GM03348 (cell line): ENCODE measurements at regions not wholly inside any gene's neighbourhood (a gene's known extent, or its start where the extent isn't known, plus 50 kb on each side); places are given as distances from the start of the nearest gene placed in this dataset.
A peak's percentile ranks its signal among the peaks of the same experiment; 100 is the strongest.
"Not testable (repeated sequence)": the region's sequence is repeated elsewhere in the genome, so short reads cannot be mapped to it uniquely, and the experiment has no call there.

Experiments
- DNase-seq: peaks from one replicate; pipeline ENCODE4 v3.0.0; 2012; ENCODE audit warnings: low spot score

DNA sequence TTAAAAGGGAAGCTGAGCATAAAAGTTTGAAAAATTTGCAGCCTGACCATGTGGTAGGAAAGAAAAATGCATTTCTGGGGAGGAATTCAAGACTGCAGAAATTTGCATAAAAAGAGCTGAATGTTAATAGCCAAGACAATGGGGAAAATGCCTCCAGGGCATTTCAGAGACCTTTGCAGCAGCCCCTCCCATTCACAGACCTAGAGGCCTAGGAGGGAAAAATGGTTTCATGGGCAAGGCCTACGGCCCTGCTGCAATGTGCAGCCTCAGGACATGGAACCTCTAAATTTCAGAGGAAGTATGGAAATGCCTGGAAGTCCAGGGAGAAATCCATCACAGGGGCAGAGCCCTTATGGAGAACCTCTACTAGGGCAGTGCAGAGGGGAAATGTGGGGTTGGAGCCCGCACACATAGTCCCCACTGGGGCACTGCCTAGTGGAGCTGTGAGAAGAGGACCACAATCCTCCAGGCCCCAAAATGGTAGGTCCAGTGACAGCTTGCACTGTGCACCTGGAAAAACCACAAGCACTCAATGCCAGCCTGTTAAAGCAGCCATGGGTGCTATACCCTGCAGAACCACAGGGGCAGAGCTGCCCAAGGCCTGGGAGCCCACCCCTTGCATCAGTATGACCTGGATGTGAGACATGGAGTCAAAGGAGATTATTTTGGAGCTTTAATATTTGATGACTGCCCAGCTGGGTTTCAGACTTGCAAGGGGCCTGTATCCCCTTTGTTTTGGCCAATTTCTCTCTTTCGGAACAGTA lies 243.8 kb downstream of the DNAJB9 start:
- no peak for DNase-seq

DNA sequence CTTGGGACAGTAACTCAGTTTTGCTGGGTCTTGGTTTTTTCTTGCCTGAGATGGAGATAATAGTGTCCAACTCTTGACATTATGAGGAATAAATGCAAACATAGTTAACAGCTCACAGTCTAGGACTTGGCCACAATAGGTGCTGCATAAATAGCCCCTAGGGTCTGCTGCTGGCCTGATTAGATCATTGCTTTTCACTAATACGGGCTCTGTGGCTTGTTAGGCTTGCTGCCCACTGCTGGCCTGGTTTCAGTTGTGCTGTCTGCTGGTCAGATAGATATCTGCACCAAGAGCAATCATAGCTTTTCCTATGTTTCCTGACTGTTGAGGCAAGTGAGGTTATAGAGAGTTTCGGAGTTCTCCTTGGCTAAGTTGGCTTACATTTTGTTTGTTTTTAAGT lies 246.1 kb downstream of the DNAJB9 start:
- no peak for DNase-seq

DNA sequence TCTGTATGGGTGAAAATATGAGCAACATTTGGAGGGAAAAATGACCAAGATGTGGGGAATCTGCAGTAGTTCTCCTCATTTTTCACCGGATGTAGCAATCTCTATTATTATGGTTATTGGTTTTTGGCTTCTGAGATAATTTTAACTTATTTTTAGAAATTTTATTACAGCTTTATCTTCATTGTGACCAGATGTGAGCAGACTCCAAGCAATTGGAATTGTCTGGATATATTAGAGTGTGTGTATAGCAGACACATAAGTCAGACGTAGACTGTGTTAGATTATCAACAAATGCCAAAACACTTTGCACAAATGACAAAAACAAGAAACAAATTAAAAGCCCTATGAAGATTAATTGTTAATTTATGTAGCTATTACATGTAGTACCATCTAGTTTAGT lies 249.1 kb downstream of the DNAJB9 start:
- no peak for DNase-seq

DNA sequence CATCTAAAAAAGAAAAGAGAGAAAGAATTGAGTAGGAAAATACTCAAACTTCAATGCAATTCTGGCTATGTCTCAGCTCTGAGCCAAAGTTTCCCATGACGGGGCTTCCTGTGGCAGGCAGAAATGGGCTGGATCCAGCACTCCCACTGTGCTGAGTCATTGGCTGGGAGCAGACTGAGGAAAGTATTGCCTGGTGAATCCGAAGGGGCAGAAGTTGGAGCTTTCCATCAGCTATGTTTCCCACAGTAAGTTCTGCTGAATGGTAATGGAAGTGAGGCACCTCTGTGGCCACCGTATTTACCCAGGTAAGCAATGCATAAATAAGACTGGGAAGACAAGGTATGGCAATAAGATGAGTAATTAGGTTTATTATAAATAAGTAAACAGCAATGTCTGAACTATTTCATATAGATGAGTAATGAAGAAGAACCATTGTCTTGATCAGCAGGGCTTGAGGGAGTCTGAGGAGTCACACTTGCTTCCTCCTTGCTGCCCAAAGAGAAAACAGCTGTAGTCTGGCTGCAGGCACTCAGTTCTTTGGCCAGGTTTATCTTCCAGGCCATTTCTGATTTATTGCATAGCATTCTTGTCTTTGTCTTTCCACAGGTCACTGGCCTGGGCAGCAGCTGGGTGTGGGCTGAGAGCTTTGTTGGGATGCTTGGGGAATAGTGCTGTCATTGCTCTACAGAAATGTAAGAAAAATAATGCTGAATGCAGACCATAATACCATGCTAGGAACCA lies 255.3 kb downstream of the DNAJB9 start:
- DNase-seq = peak; percentile 2

DNA sequence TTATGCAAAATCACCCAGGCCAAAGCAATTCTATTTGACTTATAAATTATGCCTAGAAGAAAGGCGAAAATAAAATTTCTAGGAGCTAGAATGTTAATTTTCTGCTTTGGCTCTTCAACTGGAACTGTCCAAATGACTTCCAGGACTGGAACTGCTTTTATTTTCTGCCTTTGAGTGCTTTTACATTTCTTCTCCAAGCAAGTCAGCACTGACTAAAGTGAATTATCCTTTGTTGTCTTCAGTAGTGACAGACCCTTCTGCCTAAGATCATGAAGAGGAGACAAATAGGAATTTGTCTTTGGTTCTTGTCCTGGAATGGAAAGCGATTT lies 255.9 kb downstream of the DNAJB9 start:
- no peak for DNase-seq

DNA sequence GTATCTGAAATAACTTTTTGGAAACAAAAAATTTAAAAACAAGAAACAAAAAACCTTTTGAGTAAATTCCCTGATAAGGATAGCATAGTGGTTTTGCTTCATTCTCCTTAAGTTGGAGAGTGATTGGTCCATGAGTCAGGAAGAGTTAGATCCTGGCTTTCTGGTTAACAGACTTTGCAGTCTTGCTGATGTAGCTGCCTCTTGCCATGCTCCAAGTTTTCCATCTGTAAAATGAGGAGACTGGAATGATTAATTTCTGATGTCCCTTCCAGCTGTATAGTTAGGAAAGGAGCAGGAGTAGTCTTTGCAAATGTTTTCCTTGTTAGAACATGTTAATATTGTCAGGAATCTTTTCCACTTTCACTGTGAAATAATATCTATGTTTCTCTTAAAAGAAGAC lies 266.6 kb downstream of the DNAJB9 start:
- no peak for DNase-seq

DNA sequence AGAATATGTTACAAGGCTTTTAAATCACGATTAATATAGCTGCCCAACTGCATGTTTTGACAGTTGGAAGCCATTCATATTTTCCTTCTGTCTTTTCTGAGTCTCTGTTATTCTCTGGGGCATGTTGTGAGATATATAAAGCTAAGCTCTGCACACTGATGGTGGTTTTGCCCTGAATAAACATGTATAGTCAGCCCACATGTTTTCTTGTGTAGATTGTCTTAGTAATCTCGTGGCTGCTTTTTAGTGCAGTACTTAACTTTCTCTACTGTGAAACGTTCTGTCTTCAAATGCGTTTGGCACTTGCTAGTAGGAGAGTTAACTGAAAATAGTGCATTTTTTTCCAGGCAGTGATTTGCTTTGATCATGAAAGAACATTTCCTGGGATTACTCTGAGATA lies 268.5 kb downstream of the DNAJB9 start:
- no peak for DNase-seq

DNA sequence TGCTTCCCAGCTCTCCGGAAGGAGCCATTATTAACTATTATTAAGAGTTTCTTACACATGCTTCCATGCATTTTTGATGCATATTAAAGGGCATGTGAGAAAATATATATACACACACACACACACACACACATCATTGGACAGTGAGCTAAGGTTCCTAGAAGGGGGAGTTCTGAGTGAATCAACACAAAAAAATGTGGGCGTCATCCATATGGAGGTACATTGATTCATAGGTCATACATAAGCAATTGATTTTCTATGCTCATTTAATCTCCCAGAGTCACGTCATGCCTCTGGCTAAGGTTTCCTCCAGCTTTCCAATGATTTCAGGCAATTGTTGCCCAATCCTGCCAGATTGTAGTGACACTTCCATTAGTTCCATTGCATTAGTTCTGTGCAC lies 269.4 kb downstream of the DNAJB9 start:
- no peak for DNase-seq

DNA sequence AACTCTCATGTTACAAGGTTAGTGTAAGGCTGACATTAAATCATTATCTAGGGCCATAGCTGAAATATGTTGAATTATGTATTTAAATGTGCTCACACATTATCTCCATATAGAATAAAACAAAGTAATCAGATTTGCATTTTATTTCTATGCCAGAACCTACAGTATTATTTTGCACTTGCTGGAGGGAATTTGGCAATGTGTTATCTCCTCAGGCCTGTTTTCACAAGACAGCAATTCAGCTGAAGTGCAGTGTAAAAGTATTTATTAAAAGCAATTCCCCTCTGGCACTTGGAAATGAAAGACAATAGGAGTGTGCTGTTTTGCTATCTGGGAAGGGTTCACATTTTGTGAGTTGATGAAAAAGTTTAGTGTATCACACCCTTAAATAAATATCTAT lies 276.3 kb downstream of the DNAJB9 start:
- DNase-seq = no peak

DNA sequence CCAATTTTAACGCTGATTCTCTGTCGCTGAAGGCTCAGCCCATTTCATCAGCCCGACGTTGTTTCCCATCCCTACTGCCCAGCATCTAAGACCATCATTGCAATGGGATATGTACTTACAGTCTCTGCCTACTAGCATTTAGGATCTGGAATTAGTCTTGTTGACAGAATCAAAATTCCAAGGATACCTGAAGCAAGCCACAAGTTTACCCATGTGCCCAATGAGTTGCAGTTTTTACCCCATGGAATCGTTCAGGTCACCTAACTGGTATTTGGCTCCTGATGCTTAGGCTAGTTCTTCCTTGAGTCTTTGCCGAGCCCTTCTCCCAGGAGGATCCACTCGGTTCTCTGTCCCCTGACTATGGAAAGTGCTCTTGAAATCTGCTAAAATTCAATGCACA lies 276.8 kb downstream of the DNAJB9 start:
- no peak for DNase-seq

DNA sequence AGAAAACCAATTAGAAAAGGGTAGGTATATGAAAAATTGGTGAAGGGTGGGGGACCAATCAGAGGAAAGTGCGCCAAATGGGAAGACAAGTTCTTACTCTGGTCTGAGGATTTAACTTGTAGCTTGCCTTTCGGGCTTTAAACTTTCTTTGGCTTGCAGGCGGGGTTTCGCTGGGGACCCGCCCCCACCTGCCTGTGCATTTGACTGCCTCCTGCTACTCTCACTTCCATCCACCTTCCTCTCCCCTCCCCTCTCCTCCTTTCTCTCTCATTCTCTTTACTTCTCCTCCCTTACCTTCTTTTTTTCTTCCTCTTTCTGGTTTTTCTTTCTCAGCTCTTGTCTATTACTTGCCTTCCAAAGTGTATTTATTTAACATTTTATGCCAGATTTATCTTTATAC lies 278.8 kb downstream of the DNAJB9 start:
- no peak for DNase-seq

DNA sequence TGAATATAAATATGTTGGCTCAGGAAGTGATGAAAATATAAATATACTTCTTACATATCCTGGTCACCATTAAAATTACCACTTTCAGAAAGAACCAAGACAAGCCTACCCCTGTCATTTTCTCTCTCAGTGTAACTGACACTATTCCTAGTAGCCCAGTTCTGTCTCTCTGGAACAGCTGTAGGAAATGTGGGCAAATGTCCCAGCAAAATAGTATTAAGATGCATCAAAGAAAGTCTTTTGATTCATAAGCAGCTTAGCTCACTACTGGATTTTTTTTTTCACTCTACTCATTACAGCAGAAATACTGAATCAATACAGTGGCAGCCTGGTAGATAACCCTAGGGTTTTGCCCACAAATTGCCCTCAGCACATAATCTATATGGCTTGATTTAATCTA lies 290.9 kb downstream of the DNAJB9 start:
- no peak for DNase-seq

DNA sequence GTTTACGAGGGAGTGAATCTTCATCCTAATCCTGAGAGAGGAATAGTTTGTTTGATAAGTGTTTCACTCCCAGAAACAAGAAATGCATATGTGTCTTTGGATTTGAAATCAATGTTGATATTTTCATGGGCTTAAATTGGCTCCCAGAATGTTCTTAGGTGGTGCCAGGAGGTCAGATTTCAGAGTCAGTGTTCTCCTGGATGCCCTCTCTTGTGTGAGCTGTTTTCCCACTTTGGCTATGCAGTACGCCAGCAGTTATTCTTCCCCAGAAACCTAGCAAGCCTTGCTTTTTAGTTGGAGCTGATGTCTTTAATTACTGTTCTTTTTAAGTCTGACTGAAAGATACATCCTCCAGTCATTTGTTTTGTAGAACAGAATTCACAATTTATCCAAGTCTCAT lies 291.4 kb downstream of the DNAJB9 start:
- no peak for DNase-seq

DNA sequence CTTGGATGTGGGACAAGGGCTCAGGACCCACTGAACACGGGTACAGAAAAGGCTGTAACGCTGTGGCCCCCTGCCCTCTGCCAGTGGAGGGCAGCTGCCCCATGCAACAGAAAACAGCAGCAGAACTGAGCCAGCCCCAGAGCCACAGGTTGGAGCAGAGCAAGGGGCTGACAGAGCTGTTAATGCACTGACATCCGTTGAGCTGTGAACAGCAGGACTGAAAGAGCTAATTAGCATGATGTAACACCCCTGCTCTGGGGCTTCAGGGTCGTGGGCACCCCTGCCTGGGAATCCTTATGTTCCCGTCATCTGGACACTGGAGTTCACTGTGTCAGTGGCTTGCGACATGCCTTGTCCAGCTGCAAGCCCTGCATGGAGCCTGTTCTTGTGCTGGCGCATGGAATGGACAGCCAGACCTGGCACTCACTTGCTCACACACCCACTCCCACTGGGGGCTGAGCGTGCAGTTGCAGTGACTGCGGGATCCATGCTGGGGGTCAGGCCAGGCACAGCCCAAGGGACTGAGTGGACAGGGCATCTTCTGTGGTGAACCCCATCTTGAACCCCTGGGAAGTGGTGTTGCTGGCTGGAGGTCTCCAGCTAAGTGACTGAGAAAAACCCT lies 293.7 kb downstream of the DNAJB9 start:
- no peak for DNase-seq

DNA sequence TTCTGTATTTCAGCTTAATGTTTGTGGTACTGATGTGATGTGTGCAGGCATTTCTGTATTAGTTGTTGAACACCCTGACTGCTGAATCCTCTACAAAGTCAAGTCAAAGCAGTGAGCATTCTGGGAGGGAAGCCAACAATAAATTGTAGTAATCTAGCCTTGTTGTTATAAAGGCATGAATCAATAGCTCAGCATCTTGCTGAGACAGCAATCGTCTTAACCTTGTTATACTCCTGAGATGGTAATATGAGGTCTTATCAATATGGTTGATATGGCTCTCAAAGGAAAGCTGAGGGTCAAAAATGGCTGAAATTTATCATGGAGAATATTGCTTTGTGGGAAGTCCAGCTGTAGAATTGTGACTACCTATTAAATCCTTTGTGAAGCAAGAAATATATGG lies 299.4 kb downstream of the DNAJB9 start:
- no peak for DNase-seq

DNA sequence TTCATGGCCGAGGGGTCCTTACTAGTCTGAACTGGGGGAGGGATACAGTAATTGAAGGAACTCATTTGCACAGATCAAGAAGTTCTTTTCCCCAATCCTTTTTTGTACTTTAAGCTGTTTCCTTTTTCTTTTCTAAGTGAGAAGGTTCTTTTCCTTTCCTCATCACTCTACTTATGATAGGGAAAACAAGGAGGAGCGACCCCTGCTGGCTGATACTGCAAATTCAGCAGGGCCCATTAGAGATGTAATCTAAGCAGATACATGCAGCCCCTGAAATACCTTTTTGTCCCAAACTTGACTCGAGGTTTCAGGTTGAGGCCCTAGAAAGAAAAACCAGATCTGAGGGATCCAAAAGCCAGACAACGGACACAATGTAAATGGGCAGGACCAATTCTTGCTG lies 305.5 kb downstream of the DNAJB9 start:
- no peak for DNase-seq

DNA sequence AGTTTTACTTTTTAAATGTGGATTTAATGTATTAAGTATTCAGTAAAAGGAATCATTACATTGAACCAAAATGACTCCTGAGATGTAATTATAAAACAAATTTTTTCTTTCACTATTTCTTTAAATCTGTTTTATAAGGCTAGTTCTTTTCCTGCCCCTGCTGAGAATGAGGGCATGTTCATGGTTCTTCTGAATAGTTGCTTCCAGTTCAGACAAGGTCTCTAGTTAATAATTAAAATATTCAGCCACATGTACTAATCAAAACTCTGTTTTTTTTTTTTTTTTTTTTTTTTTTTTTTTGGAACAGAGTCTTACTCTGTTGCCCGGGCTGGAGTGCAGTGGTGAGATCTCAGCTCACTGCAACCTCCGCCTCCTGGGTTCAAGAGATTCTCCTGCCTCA lies 321.2 kb downstream of the DNAJB9 start:
- DNase-seq = no peak

DNA sequence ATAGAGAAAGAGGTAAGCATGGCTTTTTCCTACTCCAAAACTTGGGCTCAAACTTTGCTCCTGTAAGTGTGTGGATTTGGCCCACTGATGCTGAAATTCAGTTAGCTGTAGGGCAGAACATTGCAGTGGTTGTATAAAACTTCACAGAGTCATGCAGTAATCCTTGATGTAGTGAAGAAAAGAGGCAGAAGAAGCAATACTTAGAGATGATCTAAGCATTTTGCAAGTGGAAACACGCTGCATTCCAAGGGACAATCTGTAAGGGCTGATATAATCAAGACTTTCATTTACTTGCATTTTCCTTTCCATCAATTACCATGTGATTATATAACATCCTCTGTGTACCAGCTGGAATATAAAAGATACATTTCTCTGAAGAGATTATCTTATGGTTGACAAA lies 338.8 kb downstream of the DNAJB9 start:
- no peak for DNase-seq

DNA sequence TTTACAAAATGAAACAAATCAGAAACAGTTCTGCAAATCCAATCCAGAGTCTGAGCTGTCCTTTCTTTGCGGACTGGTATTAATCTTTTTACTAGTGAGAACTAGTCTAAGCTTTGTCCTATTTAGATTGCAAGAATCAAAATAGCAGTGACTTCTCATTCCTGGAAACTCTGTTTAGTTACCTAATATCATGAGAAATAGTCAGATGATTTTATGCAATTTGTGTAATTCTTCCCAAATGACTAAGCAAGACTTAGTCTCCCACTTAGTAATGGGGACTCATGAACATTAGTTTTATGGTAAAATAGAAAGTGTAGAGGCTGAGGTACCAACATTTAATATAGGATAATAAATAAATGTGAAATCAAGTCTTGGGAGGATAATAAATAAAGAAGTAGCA lies 341.3 kb downstream of the DNAJB9 start:
- no peak for DNase-seq

DNA sequence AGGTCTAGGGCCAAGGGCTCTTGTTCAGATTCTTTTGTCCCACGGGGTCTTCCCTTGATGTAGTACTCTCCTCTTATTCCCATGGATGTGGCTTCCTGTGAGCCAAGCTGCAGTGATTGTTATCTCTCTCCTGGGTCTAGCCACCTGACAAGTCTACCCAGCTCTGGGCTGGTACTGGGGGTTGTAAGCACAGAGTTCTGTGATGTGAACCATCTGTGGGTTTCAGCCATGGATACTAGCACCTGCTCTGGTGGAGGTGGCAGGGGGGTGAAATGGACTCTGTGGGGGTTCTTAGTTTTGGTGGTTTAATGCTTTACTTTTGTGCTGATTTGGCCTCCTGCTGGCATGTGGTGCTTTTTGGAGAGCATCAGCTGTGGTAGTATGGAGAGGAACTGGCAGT lies 350.8 kb downstream of the DNAJB9 start:
- DNase-seq = no peak

DNA sequence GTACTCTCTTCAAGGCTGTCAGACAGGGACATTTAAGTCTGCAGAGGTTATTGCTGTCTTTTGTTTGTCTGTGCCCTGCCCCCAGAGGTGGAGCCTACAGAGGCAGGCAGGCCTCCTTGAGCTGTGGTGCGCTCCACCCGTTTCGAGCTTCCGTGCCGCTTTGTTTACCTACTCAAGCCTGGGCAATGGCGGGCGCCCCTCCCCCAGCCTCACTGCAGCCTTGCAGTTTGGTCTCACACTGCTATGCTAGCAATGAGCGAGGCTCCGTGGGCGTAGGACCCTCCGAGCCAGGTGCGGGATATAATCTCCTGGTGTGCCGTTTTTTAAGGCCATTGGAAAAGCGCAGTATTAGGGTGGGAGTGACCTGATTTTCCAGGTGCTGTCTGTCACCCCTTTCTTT lies 373.4 kb downstream of the DNAJB9 start:
- not testable (repeated sequence) for DNase-seq

DNA sequence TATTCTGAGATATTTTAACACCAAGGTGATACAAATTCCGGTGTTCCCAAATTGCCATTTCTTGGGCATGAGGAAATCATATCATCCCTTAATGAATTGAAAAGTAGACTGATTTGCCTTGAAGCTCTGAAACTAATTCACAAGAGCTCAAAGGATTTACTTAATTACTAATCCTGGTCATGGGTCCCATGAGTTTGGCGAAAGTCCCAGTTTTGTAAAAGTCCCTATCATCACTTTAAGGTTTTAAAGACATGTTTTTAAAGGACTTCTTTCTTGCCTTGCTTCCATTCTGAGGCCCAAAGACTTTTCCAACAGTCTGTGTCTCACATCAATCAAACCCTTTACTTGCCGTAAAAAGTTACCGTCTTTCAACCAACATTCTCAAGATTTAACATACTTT lies 377.9 kb downstream of the DNAJB9 start:
- no peak for DNase-seq

DNA sequence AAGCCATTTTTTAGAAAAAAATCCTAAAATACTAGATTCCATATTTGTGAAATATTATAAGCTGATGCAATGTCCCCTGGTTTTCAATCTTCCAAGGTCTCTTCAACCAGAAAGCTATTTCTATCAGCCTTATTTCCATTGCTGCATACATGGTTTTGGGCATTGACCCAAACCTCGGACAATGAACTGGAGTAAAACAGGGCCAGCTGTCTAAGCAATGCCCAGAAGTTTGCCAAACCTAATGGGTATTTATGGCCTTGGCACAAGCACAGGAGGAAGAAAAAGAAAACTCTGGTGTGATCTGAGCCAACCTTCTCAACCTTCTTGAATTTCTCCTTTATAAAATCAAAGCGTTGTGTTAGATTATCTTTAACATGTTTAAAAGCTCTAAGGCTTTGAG lies 402.3 kb downstream of the DNAJB9 start:
- DNase-seq = no peak

DNA sequence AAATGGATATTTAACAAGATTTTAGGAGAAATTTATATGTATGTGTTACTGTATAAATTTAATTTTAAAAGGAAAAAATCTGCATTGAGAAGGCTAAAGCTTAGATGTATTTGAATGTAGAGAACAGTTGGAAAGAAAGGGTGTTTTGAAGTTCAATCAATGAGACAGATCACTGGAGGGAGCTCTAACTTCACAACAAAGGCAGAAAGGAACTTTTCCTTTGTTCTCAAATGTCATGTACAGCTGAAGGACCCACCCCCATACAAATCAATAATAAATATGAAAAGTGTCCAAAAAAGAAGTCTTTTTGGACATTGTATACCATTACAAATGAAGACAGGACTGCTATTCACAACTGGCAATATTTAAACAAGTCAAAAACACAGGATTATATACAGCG lies 403.4 kb downstream of the DNAJB9 start:
- no peak for DNase-seq
